Neural progenitor cell (in vitro differentiated cells): ENCODE measurements at regions not wholly inside any gene's neighbourhood (a gene's known extent, or its start where the extent isn't known, plus 50 kb on each side); places are given as distances from the start of the nearest gene placed in this dataset.

Experiments
- DNase-seq: peaks from one replicate; pipeline ENCODE4 v3.0.0-alpha.2; 2016; ENCODE audit warnings: low spot score
- H2AFZ ChIP-seq: fragments of 200-600 bp; sonication (generic); replicated peaks from 2 replicates; pipeline ENCODE4 v1.6.1; 2016; ENCODE audit warnings: antibody characterized with exemption
- H3F3A ChIP-seq: fragments of 200-600 bp; sonication (generic); 2 replicates; pipeline ENCODE4 v1.6.1; 2016; ENCODE audit warnings: antibody characterized with exemption, low read depth
- H3K27ac ChIP-seq: fragments of 200-600 bp; sonication (generic); 2 replicates; pipeline ENCODE4 v1.5.1; 2016; ENCODE audit warnings: mild to moderate bottlenecking
- H3K27me3 ChIP-seq: fragments of 200-600 bp; sonication (generic); 2 replicates; pipeline ENCODE4 v1.6.1; 2016; ENCODE audit warnings: mild to moderate bottlenecking, moderate library complexity
- H3K36me3 ChIP-seq: fragments of 200-600 bp; sonication (generic); 2 replicates; pipeline ENCODE4 v1.5.1; 2016
- H3K4me1 ChIP-seq: fragments of 200-600 bp; sonication (generic); 2 replicates; pipeline ENCODE4 v1.6.1; 2016; ENCODE audit warnings: mixed run types
- H3K4me2 ChIP-seq: fragments of 200-600 bp; sonication (generic); 2 replicates; pipeline ENCODE4 v1.6.1; 2016
- H3K4me3 ChIP-seq: fragments of 200-600 bp; sonication (generic); 2 replicates; pipeline ENCODE4 v1.5.1; 2016
- H3K79me2 ChIP-seq: fragments of 200-600 bp; sonication (generic); 2 replicates; pipeline ENCODE4 v1.6.1; 2016; ENCODE audit warnings: low read depth
- H3K9ac ChIP-seq: fragments of 200-600 bp; sonication (generic); 2 replicates; pipeline ENCODE4 v1.6.1; 2016
- H3K9me3 ChIP-seq: fragments of 200-600 bp; sonication (generic); 2 replicates; pipeline ENCODE4 v1.5.1; 2016; ENCODE audit warnings: low read depth
- H4K20me1 ChIP-seq: fragments of 200-600 bp; sonication (generic); 2 replicates; pipeline ENCODE4 v1.6.1; 2016; ENCODE audit warnings: low read depth
- H3K27ac Mint-ChIP-seq: 3 replicates; pipeline ENCODE4 v1.8.0; 2021; ENCODE audit warnings: mixed read lengths
- H3K27me3 Mint-ChIP-seq: 2 replicates; pipeline ENCODE4 v1.8.0; 2022; ENCODE audit warnings: low read depth, mild to moderate bottlenecking, inconsistent platforms, moderate library complexity, mixed read lengths; ENCODE audit not compliant: insufficient read depth
- H3K36me3 Mint-ChIP-seq: 3 replicates; pipeline ENCODE4 v1.8.0; 2021; ENCODE audit warnings: mixed read lengths
- H3K4me1 Mint-ChIP-seq: 3 replicates; pipeline ENCODE4 v1.8.0; 2021; ENCODE audit warnings: mixed read lengths
- H3K4me3 Mint-ChIP-seq: 3 replicates; pipeline ENCODE4 v1.8.0; 2021; ENCODE audit warnings: mild to moderate bottlenecking, moderate library complexity, mixed read lengths
- H3K9me3 Mint-ChIP-seq: 3 replicates; pipeline ENCODE4 v1.8.0; 2020; ENCODE audit warnings: mixed read lengths
- EZH2 ChIP-seq: fragments of 200-600 bp; sonication (generic); IDR thresholded peaks from 2 replicates; pipeline ENCODE4 v1.6.1; 2017; ENCODE audit warnings: antibody characterized with exemption, mild to moderate bottlenecking, moderate library complexity
- EZH2phosphoT487 ChIP-seq: fragments of 200-600 bp; sonication (generic); IDR thresholded peaks from 2 replicates; pipeline ENCODE4 v1.6.1; 2017; ENCODE audit warnings: antibody characterized with exemption
- TF ChIP-seq, protein P1 (sequence below): fragments of 200-600 bp; sonication (generic); IDR thresholded peaks from 2 replicates; pipeline ENCODE4 v1.5.1; 2017; ENCODE audit warnings: antibody characterized with exemption, mild to moderate bottlenecking

- H3K4me1 ChIP-seq = no peaks in the 10 kb centered on the region
- H3K4me2 ChIP-seq = no peak overlapping the region
- H3K4me1 Mint-ChIP-seq = no peaks in the 10 kb centered on the region
- no peaks in the 10 kb centered on the region for H3K36me3 ChIP-seq
- no peak overlapping the region for H3K27ac Mint-ChIP-seq
- no peaks in the 10 kb centered on the region for H3K27me3 ChIP-seq
- H3K9me3 ChIP-seq = no peaks in the 10 kb centered on the region
- H3F3A ChIP-seq = no peaks in the 10 kb centered on the region
- no peak overlapping the region for H2AFZ ChIP-seq
- H3K9me3 Mint-ChIP-seq = no peaks in the 10 kb centered on the region
- no peak overlapping the region for H3K27ac ChIP-seq
- no peak overlapping the region for H3K4me3 Mint-ChIP-seq
- no peak for DNase-seq
- no peak overlapping the region for H3K4me3 ChIP-seq
- H3K36me3 Mint-ChIP-seq = no peaks in the 10 kb centered on the region
- no peak for TF ChIP-seq EZH2
- TF ChIP-seq, protein P1, sequence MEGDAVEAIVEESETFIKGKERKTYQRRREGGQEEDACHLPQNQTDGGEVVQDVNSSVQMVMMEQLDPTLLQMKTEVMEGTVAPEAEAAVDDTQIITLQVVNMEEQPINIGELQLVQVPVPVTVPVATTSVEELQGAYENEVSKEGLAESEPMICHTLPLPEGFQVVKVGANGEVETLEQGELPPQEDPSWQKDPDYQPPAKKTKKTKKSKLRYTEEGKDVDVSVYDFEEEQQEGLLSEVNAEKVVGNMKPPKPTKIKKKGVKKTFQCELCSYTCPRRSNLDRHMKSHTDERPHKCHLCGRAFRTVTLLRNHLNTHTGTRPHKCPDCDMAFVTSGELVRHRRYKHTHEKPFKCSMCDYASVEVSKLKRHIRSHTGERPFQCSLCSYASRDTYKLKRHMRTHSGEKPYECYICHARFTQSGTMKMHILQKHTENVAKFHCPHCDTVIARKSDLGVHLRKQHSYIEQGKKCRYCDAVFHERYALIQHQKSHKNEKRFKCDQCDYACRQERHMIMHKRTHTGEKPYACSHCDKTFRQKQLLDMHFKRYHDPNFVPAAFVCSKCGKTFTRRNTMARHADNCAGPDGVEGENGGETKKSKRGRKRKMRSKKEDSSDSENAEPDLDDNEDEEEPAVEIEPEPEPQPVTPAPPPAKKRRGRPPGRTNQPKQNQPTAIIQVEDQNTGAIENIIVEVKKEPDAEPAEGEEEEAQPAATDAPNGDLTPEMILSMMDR = no peak
- TF ChIP-seq EZH2phosphoT487 = no peak
- H3K79me2 ChIP-seq = no peaks in the 10 kb centered on the region
- H3K9ac ChIP-seq = no peak overlapping the region
- H3K27me3 Mint-ChIP-seq = peaks cover 2% of the 10 kb centered on the region
- no peaks in the 10 kb centered on the region for H4K20me1 ChIP-seq
Measured at GRCh38 chr1:40914927-40915569, 52.9 kb upstream of the CITED4 start.

- Histone ChIP-seq H3K79me2 (no peaks in the 10 kb centered on the region), H3K9ac (no peak overlapping the region), H3K27me3 (no peaks in the 10 kb centered on the region), H3K4me2 (no peak overlapping the region), H3F3A (no peaks in the 10 kb centered on the region), H3K36me3 (no peaks in the 10 kb centered on the region), H3K4me3 (no peak overlapping the region), H3K27ac (no peak overlapping the region), H2AFZ (no peak overlapping the region), H4K20me1 (no peaks in the 10 kb centered on the region), H3K9me3 (no peaks in the 10 kb centered on the region), H3K4me1 (no peaks in the 10 kb centered on the region)
- TF ChIP-seq, protein P1 = no peak
- TF ChIP-seq EZH2phosphoT487 (no peak), EZH2 (no peak)
- H3K4me3 Mint-ChIP-seq = no peak overlapping the region
- no peak overlapping the region for H3K27ac Mint-ChIP-seq
- H3K36me3 Mint-ChIP-seq = no peaks in the 10 kb centered on the region
- DNase-seq = no peak
- H3K9me3 Mint-ChIP-seq = no peaks in the 10 kb centered on the region
- no peaks in the 10 kb centered on the region for H3K4me1 Mint-ChIP-seq
- peaks cover 2% of the 10 kb centered on the region for H3K27me3 Mint-ChIP-seq
Measured at GRCh38 chr1:40915581-40915980, 53.4 kb upstream of the CITED4 start.

DNA sequence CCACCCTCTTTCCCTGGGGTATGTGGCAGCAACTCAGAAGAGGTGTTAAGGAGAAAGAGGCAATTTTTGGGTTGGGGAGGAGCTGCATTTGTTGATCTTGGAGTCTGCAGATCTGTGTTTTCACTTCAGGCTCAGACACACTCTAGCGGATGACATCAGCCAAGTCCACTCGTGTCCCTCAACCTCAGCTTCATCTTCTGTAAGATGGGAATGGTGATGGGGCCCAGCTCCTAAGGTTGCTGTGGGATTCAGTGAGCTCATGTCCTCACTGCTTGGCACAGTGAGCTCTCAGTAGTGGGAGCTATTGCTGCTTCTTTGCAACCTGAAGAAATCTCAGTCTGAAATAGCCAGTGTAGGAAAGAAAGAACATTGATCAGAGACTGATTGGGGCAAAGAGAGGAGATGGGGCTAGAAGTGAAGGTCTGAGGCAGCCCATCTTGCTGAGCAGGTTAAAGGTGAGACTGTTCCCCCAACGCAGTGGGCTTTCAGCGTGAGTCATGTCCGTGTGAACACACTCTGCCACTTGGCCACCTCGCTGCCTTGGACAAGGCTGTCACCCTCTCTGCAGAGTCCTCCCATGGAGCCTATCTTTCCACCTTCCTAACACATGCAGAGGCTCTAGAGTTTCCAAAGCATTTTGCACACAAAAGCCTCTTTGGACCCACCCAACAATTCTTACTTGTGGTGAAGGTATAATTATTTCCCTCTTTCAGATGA lies 56.0 kb upstream of the CITED4 start:
- Histone ChIP-seq H3K9ac (no peak overlapping the region), H3K36me3 (no peaks in the 10 kb centered on the region), H3K4me1 (no peaks in the 10 kb centered on the region), H3K27me3 (no peaks in the 10 kb centered on the region), H2AFZ (no peak overlapping the region), H4K20me1 (no peaks in the 10 kb centered on the region), H3K9me3 (no peaks in the 10 kb centered on the region), H3F3A (no peaks in the 10 kb centered on the region), H3K4me3 (no peak overlapping the region), H3K79me2 (no peaks in the 10 kb centered on the region), H3K27ac (no peak overlapping the region), H3K4me2 (no peak overlapping the region)
- Mint-ChIP-seq H3K27ac (no peak overlapping the region), H3K27me3 (peaks cover 2% of the 10 kb centered on the region), H3K4me1 (no peaks in the 10 kb centered on the region), H3K36me3 (no peaks in the 10 kb centered on the region), H3K4me3 (no peak overlapping the region), H3K9me3 (no peaks in the 10 kb centered on the region)
- DNase-seq = no peak
- TF ChIP-seq, protein P1 = no peak
- TF ChIP-seq EZH2phosphoT487 = no peak
- TF ChIP-seq EZH2 = no peak
